Liver (tissue), 8 donors: ENCODE measurements at regions not wholly inside any gene's neighbourhood (a gene's known extent, or its start where the extent isn't known, plus 50 kb on each side); places are given as distances from the start of the nearest gene placed in this dataset.

Experiments
- DNase-seq: peaks from one replicate; pipeline ENCODE4 v3.0.0-alpha.2; 2017; ENCODE audit warnings: low spot score
- H3K27ac ChIP-seq, 2 donors: one replicate each; pipeline ENCODE4 v1.7.0; 2013; ENCODE audit warnings: inconsistent platforms in 2 of 2, low read length in 2 of 2, control low read depth in 1 of 2, low read depth in 1 of 2, mild to moderate bottlenecking in 1 of 2
- H3K27me3 ChIP-seq, 4 donors: one replicate each; pipeline versions ENCODE4 v1.6.1 to v1.7.0; 2013; ENCODE audit warnings: low read length in 3 of 4, inconsistent platforms in 1 of 4, mild to moderate bottlenecking in 1 of 4, moderate library complexity in 1 of 4; ENCODE audit not compliant: control insufficient read depth in 4 of 4, insufficient read depth in 4 of 4
- H3K36me3 ChIP-seq, 4 donors: one replicate each; pipeline versions ENCODE4 v1.6.1 to v1.7.0; 2013; ENCODE audit warnings: low read length in 3 of 4, mild to moderate bottlenecking in 3 of 4, low read depth in 1 of 4, moderate library complexity in 1 of 4; ENCODE audit not compliant: control insufficient read depth in 4 of 4, insufficient read depth in 3 of 4
- H3K4me1 ChIP-seq, 4 donors: one replicate each; pipeline versions ENCODE4 v1.6.1 to v1.7.0; 2013; ENCODE audit warnings: low read length in 3 of 4, mild to moderate bottlenecking in 3 of 4, moderate library complexity in 1 of 4; ENCODE audit not compliant: control insufficient read depth in 4 of 4, insufficient read depth in 4 of 4
- H3K4me3 ChIP-seq, 3 donors: one replicate each; pipeline versions ENCODE4 v1.6.1 to v1.7.0; 2013; ENCODE audit warnings: low read length in 3 of 3, control low read depth in 1 of 3, low read depth in 1 of 3, mild to moderate bottlenecking in 1 of 3
- H3K9ac ChIP-seq, 2 donors: one replicate each; pipeline ENCODE4 v1.7.0; 2013; ENCODE audit warnings: low read length in 2 of 2, mild to moderate bottlenecking in 2 of 2, moderate library complexity in 2 of 2, control low read depth in 1 of 2, low read depth in 1 of 2
- H3K9me3 ChIP-seq, 4 donors: one replicate each; pipeline versions ENCODE4 v1.6.1 to v1.7.0; 2013; ENCODE audit warnings: low read length in 3 of 4; ENCODE audit not compliant: control insufficient read depth in 4 of 4
- CTCF ChIP-seq: fragments of 150-350 bp; IDR thresholded peaks from 2 replicates; pipeline ENCODE4 v1.5.1; 2017; ENCODE audit warnings: improper control_type of control experiment, low read depth, low read length; ENCODE audit not compliant: missing input control
- EGR1 ChIP-seq, 2 donors: IDR thresholded peaks; 2 replicates each; pipeline ENCODE4 v1.6.1; 2016 to 2018; ENCODE audit warnings: antibody characterized with exemption in 2 of 2, low read depth in 2 of 2
- FOXA1 ChIP-seq: IDR thresholded peaks from 2 replicates; pipeline ENCODE4 v1.6.1; 2016; ENCODE audit warnings: antibody characterized with exemption
- FOXA2 ChIP-seq: IDR thresholded peaks from 2 replicates; pipeline ENCODE4 v1.6.1; 2016; ENCODE audit warnings: antibody characterized with exemption
- GABPA ChIP-seq, 2 donors: IDR thresholded peaks in 1 of 2; conservative IDR thresholded peaks in 1 of 2; 2 replicates each; pipeline ENCODE4 v1.6.1; 2016; ENCODE audit warnings: antibody characterized with exemption in 2 of 2, mild to moderate bottlenecking in 1 of 2, moderate library complexity in 1 of 2
- HNF4A ChIP-seq, 2 donors: conservative IDR thresholded peaks; 2 replicates each; pipeline ENCODE4 v1.6.1; 2016; ENCODE audit warnings: antibody characterized with exemption in 2 of 2, mild to moderate bottlenecking in 2 of 2
- HNF4G ChIP-seq: IDR thresholded peaks from 2 replicates; pipeline ENCODE4 v1.6.1; 2016; ENCODE audit warnings: antibody characterized with exemption
- JUND ChIP-seq, 2 donors: IDR thresholded peaks; 2 replicates each; pipeline ENCODE4 v1.6.1; 2016; ENCODE audit warnings: antibody characterized with exemption in 2 of 2
- MAX ChIP-seq: IDR thresholded peaks from 2 replicates; pipeline ENCODE4 v1.6.1; 2016; ENCODE audit warnings: antibody characterized with exemption
- NR2F2 ChIP-seq: IDR thresholded peaks from 2 replicates; pipeline ENCODE4 v1.6.1; 2016; ENCODE audit warnings: antibody characterized with exemption
- RAD21 ChIP-seq, 2 donors: IDR thresholded peaks; 2 replicates each; pipeline ENCODE4 v1.6.1; 2016; ENCODE audit warnings: antibody characterized with exemption in 2 of 2, mild to moderate bottlenecking in 2 of 2
- RXRA ChIP-seq, 2 donors: IDR thresholded peaks; 2 replicates each; pipeline ENCODE4 v1.6.1; 2017 to 2018; ENCODE audit warnings: antibody characterized with exemption in 2 of 2, mild to moderate bottlenecking in 1 of 2
- SP1 ChIP-seq: IDR thresholded peaks from 2 replicates; pipeline ENCODE4 v1.6.1; 2018; ENCODE audit warnings: antibody characterized with exemption, mild to moderate bottlenecking
- TAF1 ChIP-seq: conservative IDR thresholded peaks from 2 replicates; pipeline ENCODE4 v1.6.1; 2016; ENCODE audit warnings: antibody characterized with exemption, mild to moderate bottlenecking
- YY1 ChIP-seq: IDR thresholded peaks from 2 replicates; pipeline ENCODE4 v1.6.1; 2016; ENCODE audit warnings: antibody characterized with exemption, mild to moderate bottlenecking
- ZBTB33 ChIP-seq: IDR thresholded peaks from 2 replicates; pipeline ENCODE4 v1.6.1; 2016; ENCODE audit warnings: antibody characterized with exemption
- WGBS: extraction: QIAGEN DNeasy Blood & Tissue Kit; methylation state at CpG from one replicate; pipeline ENCODE4 v1.1.7; 2013; 5-methylcytosine and 5-hydroxymethylcytosine counted together
- TF ChIP-seq, protein P1 (sequence below): IDR thresholded peaks from 2 replicates; pipeline ENCODE4 v1.6.1; 2016; ENCODE audit warnings: antibody characterized with exemption, mild to moderate bottlenecking
- donor health status: healthy.
- donor health status: healthy.
- donor health status: healthy.
- donor health status: healthy.
- donor health status: healthy.

GRCh38 chr6:156717542-156717941 is 59.6 kb upstream of the ARID1B start:
- DNase-seq: no peak
- no peak overlapping the region for H3K4me3 ChIP-seq
- WGBS: 96% methylated on average over 5 of the region's 5 CpGs
- TF ChIP-seq TAF1 (no peak), SP1 (no peak), NR2F2 (no peak), MAX (no peak)
- TF ChIP-seq, protein P1, sequence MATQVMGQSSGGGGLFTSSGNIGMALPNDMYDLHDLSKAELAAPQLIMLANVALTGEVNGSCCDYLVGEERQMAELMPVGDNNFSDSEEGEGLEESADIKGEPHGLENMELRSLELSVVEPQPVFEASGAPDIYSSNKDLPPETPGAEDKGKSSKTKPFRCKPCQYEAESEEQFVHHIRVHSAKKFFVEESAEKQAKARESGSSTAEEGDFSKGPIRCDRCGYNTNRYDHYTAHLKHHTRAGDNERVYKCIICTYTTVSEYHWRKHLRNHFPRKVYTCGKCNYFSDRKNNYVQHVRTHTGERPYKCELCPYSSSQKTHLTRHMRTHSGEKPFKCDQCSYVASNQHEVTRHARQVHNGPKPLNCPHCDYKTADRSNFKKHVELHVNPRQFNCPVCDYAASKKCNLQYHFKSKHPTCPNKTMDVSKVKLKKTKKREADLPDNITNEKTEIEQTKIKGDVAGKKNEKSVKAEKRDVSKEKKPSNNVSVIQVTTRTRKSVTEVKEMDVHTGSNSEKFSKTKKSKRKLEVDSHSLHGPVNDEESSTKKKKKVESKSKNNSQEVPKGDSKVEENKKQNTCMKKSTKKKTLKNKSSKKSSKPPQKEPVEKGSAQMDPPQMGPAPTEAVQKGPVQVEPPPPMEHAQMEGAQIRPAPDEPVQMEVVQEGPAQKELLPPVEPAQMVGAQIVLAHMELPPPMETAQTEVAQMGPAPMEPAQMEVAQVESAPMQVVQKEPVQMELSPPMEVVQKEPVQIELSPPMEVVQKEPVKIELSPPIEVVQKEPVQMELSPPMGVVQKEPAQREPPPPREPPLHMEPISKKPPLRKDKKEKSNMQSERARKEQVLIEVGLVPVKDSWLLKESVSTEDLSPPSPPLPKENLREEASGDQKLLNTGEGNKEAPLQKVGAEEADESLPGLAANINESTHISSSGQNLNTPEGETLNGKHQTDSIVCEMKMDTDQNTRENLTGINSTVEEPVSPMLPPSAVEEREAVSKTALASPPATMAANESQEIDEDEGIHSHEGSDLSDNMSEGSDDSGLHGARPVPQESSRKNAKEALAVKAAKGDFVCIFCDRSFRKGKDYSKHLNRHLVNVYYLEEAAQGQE: no peak
- no peaks in the 10 kb centered on the region for H3K27me3 ChIP-seq
- H3K36me3 ChIP-seq: no peaks in the 10 kb centered on the region
- H3K27ac ChIP-seq: no peak overlapping the region
- H3K9me3 ChIP-seq: no peaks in the 10 kb centered on the region
- H3K4me1 ChIP-seq: peaks cover 2 to 30% (median 21%) of the 10 kb centered on the region in 4 donors
- no peak overlapping the region for H3K9ac ChIP-seq

DNA sequence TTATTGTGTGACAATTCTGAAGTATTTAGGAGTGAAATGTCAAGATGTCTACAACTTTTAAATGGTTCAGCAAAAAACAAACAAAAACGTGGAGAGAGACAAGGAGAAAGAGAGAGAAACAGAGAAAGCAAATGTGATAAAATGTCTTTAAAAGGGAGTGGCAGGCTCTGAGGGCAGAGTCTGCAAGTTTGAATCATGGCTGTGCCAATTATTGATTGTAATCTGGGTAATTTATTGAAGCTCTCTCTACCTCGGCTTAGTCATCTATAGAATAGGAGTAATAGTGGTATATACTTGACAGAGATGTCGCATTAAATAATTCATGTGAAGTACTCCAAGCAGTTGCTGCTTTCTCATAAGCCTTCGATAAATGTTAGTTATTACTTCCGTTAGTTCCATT is 61.3 kb upstream of the ARID1B start:
- peak; percentile 13 for TF ChIP-seq SP1
- no peak for TF ChIP-seq FOXA1
- peak; percentile 27 for TF ChIP-seq HNF4G
- TF ChIP-seq TAF1: no peak
- no peak for TF ChIP-seq ZBTB33
- TF ChIP-seq, protein P1: no peak
- no peak for TF ChIP-seq GABPA (IDR thresholded peaks at IDR 0.05 in 1 of 2, conservative IDR thresholded peaks at IDR 0.05 in 1 of 2)
- no peak for TF ChIP-seq JUND (IDR thresholded peaks at IDR 0.05)
- peak; percentile 58 to 62 for TF ChIP-seq HNF4A (conservative IDR thresholded peaks at IDR 0.05)
- TF ChIP-seq EGR1 (IDR thresholded peaks at IDR 0.05; ENCODE audit: low read depth in 2 of 2): no peak
- TF ChIP-seq MAX: peak; percentile 22
- TF ChIP-seq YY1: peak; percentile 20
- no peak for TF ChIP-seq RXRA (IDR thresholded peaks at IDR 0.05)
- no peak for TF ChIP-seq CTCF
- no peak for TF ChIP-seq RAD21 (IDR thresholded peaks at IDR 0.05)
- no peak for TF ChIP-seq FOXA2
- 64% methylated on average over 5 of the region's 5 CpGs for WGBS

More for the DNA sequence above, 61.3 kb upstream of the ARID1B start:
- Histone ChIP-seq H3K4me1 (peaks cover 2 to 21% (median 13%) of the 10 kb centered on the region in 4 donors), H3K27ac (no peak overlapping the region), H3K9me3 (no peaks in the 10 kb centered on the region), H3K4me3 (no peak overlapping the region), H3K36me3 (no peaks in the 10 kb centered on the region), H3K27me3 (no peaks in the 10 kb centered on the region), H3K9ac (no peak overlapping the region)
- DNase-seq: no peak
